GM18502 (cell line): ENCODE measurements at regions not wholly inside any gene's neighbourhood (a gene's known extent, or its start where the extent isn't known, plus 50 kb on each side); places are given as distances from the start of the nearest gene placed in this dataset.
"Not testable (repeated sequence)": the region's sequence is repeated elsewhere in the genome, so short reads cannot be mapped to it uniquely, and the experiment has no call there.

ENCODE experiments used
- ATAC-seq: cut with Tn5 transposase; IDR thresholded peaks from one replicate; pipeline ENCODE4 v1.9.1; 2021; ENCODE audit warnings: mild to moderate bottlenecking; ENCODE audit not compliant: unreplicated experiment, poor library complexity

DNA sequence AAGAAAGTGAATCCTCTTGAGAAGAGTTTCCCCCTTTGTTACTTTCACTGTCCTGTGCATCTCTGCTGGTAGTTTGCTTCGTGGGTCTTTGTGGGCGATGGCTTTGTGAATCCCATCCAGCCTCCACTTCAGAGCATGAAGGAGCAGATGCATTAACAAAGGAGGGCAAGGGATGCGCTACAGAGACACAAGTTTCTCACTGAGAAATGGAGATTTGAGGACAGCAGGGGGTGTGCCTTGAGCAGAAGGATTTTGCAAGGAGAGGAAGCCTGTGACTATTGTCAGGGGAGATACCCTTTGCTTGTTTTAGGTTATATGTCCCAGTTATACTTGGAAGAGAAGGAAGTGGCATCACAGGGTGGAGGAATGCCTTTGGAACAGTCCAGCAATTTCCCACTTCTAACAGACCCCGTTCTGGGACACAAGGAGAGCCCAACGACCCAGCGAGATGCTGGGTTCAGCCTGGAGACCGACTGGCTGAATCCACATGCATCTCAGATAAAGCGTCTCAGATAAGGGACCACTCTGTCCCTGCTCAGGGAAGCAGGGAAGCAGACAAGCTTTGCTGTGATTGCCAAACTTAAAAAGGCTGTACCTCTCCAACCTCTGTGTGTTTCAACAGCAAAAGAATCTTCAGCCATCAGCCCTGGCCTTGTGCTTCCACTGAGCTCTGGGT lies 314.6 kb upstream of the GATB start:
- ATAC-seq = no peak

GRCh38 chr4:152074573-152074972 lies 313.8 kb upstream of the GATB start:
- ATAC-seq = no peak

GRCh38 chr4:152074088-152074437 lies 313.3 kb upstream of the GATB start:
- ATAC-seq = no peak

DNA sequence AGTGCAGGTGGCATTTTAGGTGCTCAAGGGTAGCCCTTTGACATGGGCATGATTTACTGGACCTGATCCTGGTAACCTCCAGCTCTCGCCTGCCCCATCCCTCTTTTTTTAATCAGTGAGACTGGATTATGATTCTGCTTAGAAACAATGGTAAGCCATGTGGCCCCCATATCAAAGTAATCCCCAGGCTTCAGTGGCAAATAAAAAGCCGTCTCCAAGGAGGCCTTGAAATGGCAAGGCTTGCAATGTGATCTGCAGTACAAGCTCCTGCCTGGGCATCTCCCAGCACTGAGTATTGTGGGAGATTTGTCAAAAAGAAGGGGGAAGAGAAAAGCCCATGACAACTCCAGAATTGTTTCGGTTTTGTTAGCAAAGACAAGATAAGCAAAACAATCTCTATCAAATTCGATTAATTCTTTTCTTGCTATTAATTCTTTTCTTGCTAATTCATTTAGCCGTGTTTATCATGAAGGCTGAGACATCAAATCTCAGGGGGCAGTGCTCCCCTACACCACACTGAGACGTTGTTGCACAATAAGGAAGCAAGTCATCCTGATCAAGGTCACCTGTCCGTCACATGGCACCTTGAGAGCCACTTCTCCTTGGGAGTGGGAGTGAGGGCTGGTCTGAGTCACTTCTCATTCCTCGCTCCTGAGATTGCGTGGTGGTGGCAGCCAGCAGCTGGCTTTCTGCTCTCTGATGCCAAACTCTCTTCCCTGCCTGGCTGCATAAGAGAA lies 312.7 kb upstream of the GATB start:
- ATAC-seq = no peak

GRCh38 chr4:152072906-152073305 lies 312.1 kb upstream of the GATB start:
- no peak for ATAC-seq

GRCh38 chr4:152072001-152072485 lies 311.2 kb upstream of the GATB start:
- no peak for ATAC-seq

DNA sequence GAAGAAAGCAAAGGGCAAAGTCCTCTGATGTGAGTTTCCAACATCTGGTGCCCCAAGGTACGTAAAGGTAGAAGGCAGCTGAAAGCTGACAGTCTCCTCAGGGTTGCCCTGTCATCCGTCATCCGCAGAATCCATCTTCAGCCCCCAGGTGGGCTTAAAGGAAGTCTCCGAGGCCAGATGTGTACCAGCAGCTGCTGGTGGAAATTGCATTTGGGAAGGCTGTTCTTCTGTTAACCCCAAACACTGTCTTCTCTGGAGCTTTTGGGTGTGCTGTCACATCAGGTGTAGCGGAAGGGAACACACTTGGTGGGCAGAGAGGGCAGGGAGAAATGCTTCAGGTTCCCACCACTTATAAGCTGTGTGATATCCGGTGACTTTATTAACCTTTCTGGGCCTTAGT lies 310.0 kb upstream of the GATB start:
- no peak for ATAC-seq

DNA sequence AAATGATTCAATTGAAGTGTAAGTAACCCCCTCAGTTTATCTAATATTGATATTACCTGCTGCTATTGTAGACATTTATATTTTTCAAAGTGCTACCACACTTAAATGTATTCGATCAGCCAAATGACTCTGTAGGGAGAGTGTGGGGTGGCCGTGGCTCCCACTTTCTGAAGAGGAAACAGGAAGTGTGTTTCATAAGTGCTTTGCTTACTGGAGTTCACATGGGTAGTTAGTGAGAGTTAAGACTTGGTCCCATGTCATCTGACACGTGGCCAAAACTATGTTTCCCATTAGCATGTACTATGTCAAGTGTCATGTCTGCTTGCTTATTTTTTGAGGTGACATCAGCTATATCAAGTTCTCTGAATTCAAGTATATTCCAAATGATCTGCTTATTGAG lies 308.1 kb upstream of the GATB start:
- no peak for ATAC-seq

GRCh38 chr4:152065545-152065944 lies 304.7 kb upstream of the GATB start:
- peak; percentile 50 for ATAC-seq

DNA sequence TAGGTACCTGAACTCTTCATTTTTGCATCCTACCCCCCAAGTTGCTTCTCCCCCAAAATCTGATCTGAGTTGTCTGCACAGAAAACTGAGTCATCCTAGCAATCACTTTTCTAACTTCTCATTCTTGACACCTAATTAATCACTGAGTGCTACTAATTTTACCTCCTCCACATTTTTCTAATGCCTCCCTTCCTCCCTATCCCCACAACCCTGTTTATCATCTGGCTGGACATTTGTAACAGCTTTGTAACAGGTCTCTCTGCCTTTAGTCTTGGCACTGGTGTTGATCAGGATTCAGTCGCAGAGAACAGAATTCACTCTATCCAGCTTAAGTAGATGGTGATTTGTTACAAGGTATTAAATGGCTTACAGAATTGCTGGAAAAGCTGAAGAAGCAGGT lies 303.9 kb upstream of the GATB start:
- no peak for ATAC-seq

DNA sequence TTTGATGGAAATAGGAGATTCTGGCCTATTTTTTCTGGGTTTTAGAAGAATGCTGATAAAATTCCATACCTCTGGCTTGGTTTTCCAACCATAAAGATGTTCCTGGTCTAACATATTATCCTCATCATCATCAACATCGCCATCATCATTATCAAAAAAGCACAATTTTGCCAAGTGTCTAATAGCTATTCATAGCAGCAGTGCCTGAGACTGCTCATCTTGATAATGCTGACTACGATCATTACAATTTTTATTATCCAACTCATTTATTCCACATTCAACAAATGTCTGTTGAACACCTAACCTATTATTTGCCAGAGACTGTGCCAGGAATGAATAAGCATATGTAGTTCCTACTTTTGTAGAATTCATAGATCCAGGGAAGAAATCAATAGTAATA lies 303.5 kb upstream of the GATB start:
- ATAC-seq = no peak

- no peak for ATAC-seq
Measured at GRCh38 chr4:152063621-152064240, 302.9 kb upstream of the GATB start.

GRCh38 chr4:152062936-152063620 lies 302.3 kb upstream of the GATB start:
- ATAC-seq = no peak

DNA sequence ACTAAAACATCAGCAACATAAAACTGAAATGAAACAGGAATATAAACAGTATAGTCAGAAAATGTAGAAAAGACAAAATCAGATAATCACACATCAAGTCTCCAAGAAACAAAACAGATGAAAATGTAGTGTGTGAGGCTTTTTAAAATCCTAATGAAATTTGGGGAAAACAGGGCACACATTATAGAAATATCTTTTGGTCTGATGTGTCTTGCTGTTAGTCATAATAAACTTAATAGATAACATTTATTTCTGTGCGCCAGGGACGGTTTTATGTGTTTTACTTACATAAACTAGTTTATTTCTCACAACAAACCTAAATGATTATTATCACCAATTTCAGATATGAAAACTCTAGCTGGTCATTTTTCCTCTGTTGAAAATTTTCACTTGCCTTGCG lies 293.9 kb upstream of the GATB start:
- ATAC-seq = no peak

DNA sequence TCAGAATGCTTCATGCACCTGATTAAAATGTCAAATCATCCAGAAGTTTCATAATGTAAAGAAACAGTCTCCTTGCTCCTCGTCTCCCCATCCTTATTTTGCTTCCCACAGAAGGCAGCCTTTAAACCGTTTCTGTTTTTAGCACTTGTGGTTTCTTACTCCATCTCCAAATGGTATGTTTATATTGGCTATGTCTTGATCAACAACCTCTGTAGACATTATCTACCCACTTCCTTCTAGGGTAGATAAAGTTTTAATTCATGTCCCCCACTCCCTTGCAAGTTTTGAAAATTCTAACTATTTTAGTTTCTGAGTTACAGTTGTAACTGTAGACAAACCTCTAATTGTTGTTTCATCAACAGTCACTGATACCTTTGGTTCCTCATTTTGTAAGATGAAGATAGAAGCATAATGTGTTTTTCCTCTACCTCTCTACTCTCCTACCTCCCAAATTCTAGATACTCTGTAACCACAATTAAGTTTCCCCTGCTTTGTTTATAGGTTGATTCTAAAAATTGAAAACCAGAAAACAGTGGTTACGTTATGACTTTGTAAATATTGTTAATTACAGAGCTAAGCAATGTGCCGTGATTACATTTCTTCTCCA lies 291.7 kb upstream of the GATB start:
- no peak for ATAC-seq

- ATAC-seq = not testable (repeated sequence)
Measured at GRCh38 chr4:152051332-152051731, 290.5 kb upstream of the GATB start.

DNA sequence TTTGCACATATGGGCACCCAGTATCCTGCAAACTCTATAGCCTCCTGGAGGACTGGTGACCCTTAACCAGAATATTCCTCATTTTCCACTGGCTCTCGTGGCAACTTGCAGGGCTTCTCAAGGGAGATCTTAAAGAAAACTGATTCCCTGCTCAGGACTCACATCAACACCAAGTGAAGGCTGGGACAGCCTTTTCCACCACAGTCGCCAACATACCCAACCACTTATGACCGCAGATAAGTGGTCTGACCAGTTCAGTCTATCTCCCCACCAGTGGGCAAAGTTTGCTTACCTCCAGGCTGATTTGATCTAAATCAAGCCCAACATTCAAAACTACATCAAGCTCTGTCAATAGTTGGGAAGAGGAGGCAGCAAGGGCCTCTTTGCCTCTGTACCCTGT lies 289.3 kb upstream of the GATB start:
- no peak for ATAC-seq

GRCh38 chr4:152047451-152047850 lies 286.6 kb upstream of the GATB start:
- ATAC-seq = no peak

- ATAC-seq = peak; percentile 65
Measured at GRCh38 chr4:152045807-152046571, 285.2 kb upstream of the GATB start.

GRCh38 chr4:152045449-152045806 lies 284.6 kb upstream of the GATB start:
- ATAC-seq = peak; percentile 39
